ENCODE measurements at regions not wholly inside any gene's neighbourhood (a gene's known extent, or its start where the extent isn't known, plus 50 kb on each side); places are given as distances from the start of the nearest gene placed in this dataset.

- no peak overlapping the region for H3K27ac ChIP-seq
- H3K4me3 ChIP-seq = no peak overlapping the region
- no peak for TF ChIP-seq CTCF (IDR thresholded peaks at IDR 0.05; ENCODE audit: low read depth, low read length)
Measured at GRCh38 chr2:81078102-81078501, 773.5 kb upstream of the LRRTM1 start.

GRCh38 chr2:81077396-81077795, 772.8 kb upstream of the LRRTM1 start:
- no peak for TF ChIP-seq CTCF (IDR thresholded peaks at IDR 0.05; ENCODE audit: low read depth, low read length)
- no peaks in the 10 kb centered on the region for H3K27me3 ChIP-seq
- H3K9me3 ChIP-seq (ENCODE audit: low read depth) = no peaks in the 10 kb centered on the region
- DNase-seq (ENCODE audit: low read depth in 1 of 2, low spot score in 1 of 2) = no peak
- H3K4me3 ChIP-seq = no peak overlapping the region
- no peaks in the 10 kb centered on the region for H3K4me1 ChIP-seq (ENCODE audit: low read depth)
- H3K27ac ChIP-seq = no peak overlapping the region
- H3K36me3 ChIP-seq = no peaks in the 10 kb centered on the region

More at GRCh38 chr2:81078102-81078501, 773.5 kb upstream of the LRRTM1 start:
- H3K27me3 ChIP-seq = no peaks in the 10 kb centered on the region
- no peak for DNase-seq (ENCODE audit: low read depth in 1 of 2, low spot score in 1 of 2)
- no peaks in the 10 kb centered on the region for H3K36me3 ChIP-seq
- H3K4me1 ChIP-seq (ENCODE audit: low read depth) = no peaks in the 10 kb centered on the region
- H3K9me3 ChIP-seq (ENCODE audit: low read depth) = no peaks in the 10 kb centered on the region

GRCh38 chr2:81073412-81073811, 768.9 kb upstream of the LRRTM1 start:
- TF ChIP-seq CTCF (IDR thresholded peaks at IDR 0.05; ENCODE audit: low read depth, low read length) = no peak
- no peak overlapping the region for H3K4me3 ChIP-seq
- DNase-seq (ENCODE audit: low read depth in 1 of 2, low spot score in 1 of 2) = no peak
- H3K27ac ChIP-seq = no peak overlapping the region
- no peaks in the 10 kb centered on the region for H3K4me1 ChIP-seq (ENCODE audit: low read depth)
- no peaks in the 10 kb centered on the region for H3K27me3 ChIP-seq
- H3K36me3 ChIP-seq = no peaks in the 10 kb centered on the region
- no peaks in the 10 kb centered on the region for H3K9me3 ChIP-seq (ENCODE audit: low read depth)

GRCh38 chr2:81068144-81068543, 763.6 kb upstream of the LRRTM1 start:
- TF ChIP-seq CTCF (IDR thresholded peaks at IDR 0.05; ENCODE audit: low read depth, low read length) = no peak
- H3K4me1 ChIP-seq (ENCODE audit: low read depth) = no peaks in the 10 kb centered on the region
- DNase-seq (ENCODE audit: low read depth in 1 of 2, low spot score in 1 of 2) = no peak
- no peaks in the 10 kb centered on the region for H3K9me3 ChIP-seq (ENCODE audit: low read depth)
- H3K27me3 ChIP-seq = no peaks in the 10 kb centered on the region
- no peak overlapping the region for H3K27ac ChIP-seq
- H3K4me3 ChIP-seq = no peak overlapping the region
- H3K36me3 ChIP-seq = no peaks in the 10 kb centered on the region

GRCh38 chr2:81061016-81061415, 756.5 kb upstream of the LRRTM1 start:
- DNase-seq (ENCODE audit: low read depth in 1 of 2, low spot score in 1 of 2) = no peak
- TF ChIP-seq CTCF (IDR thresholded peaks at IDR 0.05; ENCODE audit: low read depth, low read length) = no peak
- no peaks in the 10 kb centered on the region for H3K36me3 ChIP-seq
- H3K27ac ChIP-seq = no peak overlapping the region
- no peaks in the 10 kb centered on the region for H3K4me1 ChIP-seq (ENCODE audit: low read depth)
- H3K27me3 ChIP-seq = no peaks in the 10 kb centered on the region
- H3K4me3 ChIP-seq = no peak overlapping the region
- H3K9me3 ChIP-seq (ENCODE audit: low read depth) = no peaks in the 10 kb centered on the region

GRCh38 chr2:81050580-81051095, 746.1 kb upstream of the LRRTM1 start:
- TF ChIP-seq CTCF (IDR thresholded peaks at IDR 0.05; ENCODE audit: low read depth, low read length) = no peak
- H3K27me3 ChIP-seq = no peaks in the 10 kb centered on the region
- DNase-seq (ENCODE audit: low read depth in 1 of 2, low spot score in 1 of 2) = no peak
- no peaks in the 10 kb centered on the region for H3K36me3 ChIP-seq
- H3K4me3 ChIP-seq = no peak overlapping the region
- H3K27ac ChIP-seq = no peak overlapping the region
- H3K4me1 ChIP-seq (ENCODE audit: low read depth) = no peaks in the 10 kb centered on the region
- H3K9me3 ChIP-seq (ENCODE audit: low read depth) = no peaks in the 10 kb centered on the region

Measured in cardiac muscle cell (in vitro differentiated cells and primary cell).